Left ventricle myocardium inferior (tissue), 1 donor: ENCODE measurements at regions not wholly inside any gene's neighbourhood (a gene's known extent, or its start where the extent isn't known, plus 50 kb on each side); places are given as distances from the start of the nearest gene placed in this dataset.

Experiments used
- DNase-seq: peaks from one replicate; pipeline ENCODE4 v3.0.0-alpha.2; 2020
- H3K27ac ChIP-seq: fragments of 200-600 bp; replicated peaks from 2 replicates; pipeline ENCODE4 v1.8.0; 2021
- H3K27me3 ChIP-seq: fragments of 200-600 bp; 2 replicates; pipeline ENCODE4 v1.8.0; 2021; ENCODE audit warnings: low read depth
- H3K36me3 ChIP-seq: fragments of 200-600 bp; 2 replicates; pipeline ENCODE4 v1.8.0; 2021
- H3K4me1 ChIP-seq: fragments of 200-600 bp; 2 replicates; pipeline ENCODE4 v1.8.0; 2021
- H3K4me3 ChIP-seq: fragments of 200-600 bp; 2 replicates; pipeline ENCODE4 v1.8.0; 2021; ENCODE audit warnings: mild to moderate bottlenecking, moderate library complexity
- H3K9me3 ChIP-seq: fragments of 200-600 bp; replicated peaks from 2 replicates; pipeline ENCODE4 v1.8.0; 2021
- CTCF ChIP-seq: fragments of 200-600 bp; IDR thresholded peaks from 2 replicates; pipeline ENCODE4 v1.8.0; 2021; ENCODE audit warnings: antibody characterized with exemption, mild to moderate bottlenecking, borderline replicate concordance
- intact Hi-C: fragments of 100-400 bp; cut with micrococcal nuclease; formaldehyde crosslinking; loops from one replicate; pipeline ENCODE4 v1.11.0; 2022
- donor health status: DM: no; HTN: yes; CAD: no; lungs with severe emphysema.

- no peak for DNase-seq
- Histone ChIP-seq H3K9me3 (peaks cover 25% of the 10 kb centered on the region), H3K27me3 (no peaks in the 10 kb centered on the region), H3K27ac (no peak overlapping the region), H3K36me3 (no peaks in the 10 kb centered on the region), H3K4me1 (no peaks in the 10 kb centered on the region), H3K4me3 (no peak overlapping the region)
- intact Hi-C loops = no loop called here
- no peak for TF ChIP-seq CTCF
Observed at GRCh38 chr3:144409319-144409718, 437.7 kb downstream of the DIPK2A start.

- no peak for TF ChIP-seq CTCF
- intact Hi-C loops = no loop called here
- no peak for DNase-seq
Observed at GRCh38 chr3:144413068-144413467, 441.4 kb downstream of the DIPK2A start.

GRCh38 chr3:144415492-144415891 lies 443.9 kb downstream of the DIPK2A start:
- DNase-seq = no peak
- TF ChIP-seq CTCF = no peak
- H3K9me3 ChIP-seq = peaks cover 14% of the 10 kb centered on the region
- intact Hi-C loops = no loop called here
- no peaks in the 10 kb centered on the region for H3K36me3 ChIP-seq
- no peak overlapping the region for H3K4me3 ChIP-seq
- no peaks in the 10 kb centered on the region for H3K27me3 ChIP-seq
- no peaks in the 10 kb centered on the region for H3K4me1 ChIP-seq
- H3K27ac ChIP-seq = no peak overlapping the region

More at GRCh38 chr3:144413068-144413467, 441.4 kb downstream of the DIPK2A start:
- no peaks in the 10 kb centered on the region for H3K4me1 ChIP-seq
- no peaks in the 10 kb centered on the region for H3K36me3 ChIP-seq
- no peaks in the 10 kb centered on the region for H3K27me3 ChIP-seq
- H3K4me3 ChIP-seq = no peak overlapping the region
- no peak overlapping the region for H3K27ac ChIP-seq
- H3K9me3 ChIP-seq = peaks cover 22% of the 10 kb centered on the region

GRCh38 chr3:144424606-144425005 lies 453.0 kb downstream of the DIPK2A start:
- no peaks in the 10 kb centered on the region for H3K36me3 ChIP-seq
- no peaks in the 10 kb centered on the region for H3K27me3 ChIP-seq
- H3K4me3 ChIP-seq = no peak overlapping the region
- TF ChIP-seq CTCF = no peak
- no peak for DNase-seq
- intact Hi-C loops = no loop called here
- no peaks in the 10 kb centered on the region for H3K9me3 ChIP-seq
- no peak overlapping the region for H3K27ac ChIP-seq
- no peaks in the 10 kb centered on the region for H3K4me1 ChIP-seq

- no peak for TF ChIP-seq CTCF
- Histone ChIP-seq H3K36me3 (no peaks in the 10 kb centered on the region), H3K4me1 (no peaks in the 10 kb centered on the region), H3K27ac (no peak overlapping the region), H3K4me3 (no peak overlapping the region), H3K9me3 (no peaks in the 10 kb centered on the region), H3K27me3 (no peaks in the 10 kb centered on the region)
- intact Hi-C loops = no loop called here
- DNase-seq = no peak
Observed at GRCh38 chr3:144426366-144426765, 454.7 kb downstream of the DIPK2A start.

- Histone ChIP-seq H3K4me3 (no peak overlapping the region), H3K27ac (no peak overlapping the region), H3K9me3 (no peaks in the 10 kb centered on the region), H3K4me1 (no peaks in the 10 kb centered on the region), H3K27me3 (no peaks in the 10 kb centered on the region), H3K36me3 (no peaks in the 10 kb centered on the region)
- intact Hi-C loops = no loop called here
- DNase-seq = no peak
- TF ChIP-seq CTCF = no peak
Observed at GRCh38 chr3:144426967-144427366, 455.3 kb downstream of the DIPK2A start.
